D341Med (cell line): ENCODE measurements at regions not wholly inside any gene's neighbourhood (a gene's known extent, or its start where the extent isn't known, plus 50 kb on each side); places are given as distances from the start of the nearest gene placed in this dataset.
"Not testable (repeated sequence)": the region's sequence is repeated elsewhere in the genome, so short reads cannot be mapped to it uniquely, and the experiment has no call there.

Experiments used
- DNase-seq: peaks from one replicate; pipeline ENCODE4 v3.0.0; 2012; ENCODE audit warnings: low spot score

DNA sequence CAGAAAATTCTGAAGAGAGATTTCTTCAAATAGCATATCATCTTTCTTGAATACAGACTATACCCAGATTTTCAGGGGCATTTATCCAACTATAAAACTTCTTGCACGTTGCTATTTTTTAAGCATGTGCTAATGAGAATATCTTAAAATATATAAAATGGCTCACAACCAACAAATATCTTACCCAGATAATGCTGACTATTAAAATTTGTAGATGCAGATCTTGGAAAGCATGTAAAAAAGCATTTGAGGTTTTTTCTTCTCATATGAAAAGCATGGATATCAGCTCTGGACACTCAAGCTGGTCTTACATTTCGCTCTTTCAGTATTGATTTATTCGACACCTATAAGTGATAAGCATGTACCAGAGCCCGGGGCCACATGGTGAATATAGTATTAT lies 1187.7 kb upstream of the ADGRL4 start:
- DNase-seq = no peak

DNA sequence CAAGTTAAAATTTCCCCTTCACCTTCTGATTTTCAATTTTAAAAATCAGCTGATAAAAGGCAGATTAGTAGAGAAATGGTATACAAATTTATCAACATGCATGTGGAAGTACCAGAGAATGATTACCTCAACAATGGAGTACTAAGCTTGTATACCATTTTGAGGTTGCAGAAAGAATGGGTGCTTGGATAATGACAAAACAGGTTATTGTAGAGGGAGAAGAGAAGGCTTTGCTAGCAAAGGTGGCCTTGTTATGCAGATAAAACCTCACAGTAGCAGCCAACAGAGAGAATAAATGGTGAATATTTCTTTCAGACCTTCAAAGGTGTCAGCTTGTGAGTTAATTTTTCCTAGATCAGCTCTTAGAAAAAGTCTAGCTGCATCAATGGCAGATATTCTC lies 1174.9 kb upstream of the ADGRL4 start:
- DNase-seq = no peak

DNA sequence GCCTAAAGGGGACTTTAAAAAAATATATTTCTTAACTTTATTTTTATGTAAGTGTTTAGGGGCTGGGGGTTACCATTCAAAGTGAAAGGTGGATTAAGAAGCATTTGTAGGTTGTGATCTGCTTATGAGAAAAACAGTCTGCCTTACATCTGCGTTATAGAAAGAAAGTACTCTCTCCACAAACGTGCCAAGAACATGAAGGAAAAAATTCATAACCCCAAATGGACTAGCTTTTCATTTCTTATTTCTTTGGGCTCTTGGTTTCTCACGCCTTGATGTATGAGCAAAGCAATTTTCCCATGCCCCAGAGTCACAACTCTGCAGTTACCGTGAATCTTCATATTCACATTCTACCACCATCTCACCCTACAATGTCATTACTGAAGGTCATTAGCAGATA lies 1165.1 kb upstream of the ADGRL4 start:
- DNase-seq = no peak

DNA sequence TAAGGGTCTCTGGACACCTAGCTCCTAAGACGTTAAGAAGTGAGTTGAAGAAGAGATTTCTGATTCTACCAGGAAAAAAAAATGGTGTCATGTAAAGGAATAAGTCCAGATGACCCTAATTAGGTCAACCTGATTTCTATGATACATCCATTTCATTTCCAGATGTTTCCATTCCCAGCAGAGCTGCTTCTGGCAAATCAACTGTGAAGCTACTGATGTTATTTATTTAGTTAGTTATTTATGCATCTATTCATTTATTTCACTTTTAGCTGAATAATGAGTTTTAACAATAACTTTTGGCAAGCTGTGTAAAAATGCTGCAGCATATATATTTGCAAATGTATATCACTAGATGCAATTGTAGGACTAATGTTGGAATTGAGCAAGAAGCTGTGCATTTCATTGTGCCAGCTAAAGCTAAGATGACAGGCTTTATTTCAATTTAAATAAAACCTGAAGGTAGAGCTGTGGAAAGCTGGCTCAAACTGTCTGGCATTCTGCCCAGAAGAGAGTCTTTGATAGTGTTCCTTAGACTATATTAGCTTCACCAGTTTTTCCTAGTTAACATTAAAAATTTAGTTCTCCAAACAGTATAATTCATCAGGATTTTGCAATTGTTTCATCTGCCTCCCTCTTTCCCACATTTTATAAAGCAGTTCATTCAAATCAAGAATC lies 1164.4 kb upstream of the ADGRL4 start:
- DNase-seq = no peak

DNA sequence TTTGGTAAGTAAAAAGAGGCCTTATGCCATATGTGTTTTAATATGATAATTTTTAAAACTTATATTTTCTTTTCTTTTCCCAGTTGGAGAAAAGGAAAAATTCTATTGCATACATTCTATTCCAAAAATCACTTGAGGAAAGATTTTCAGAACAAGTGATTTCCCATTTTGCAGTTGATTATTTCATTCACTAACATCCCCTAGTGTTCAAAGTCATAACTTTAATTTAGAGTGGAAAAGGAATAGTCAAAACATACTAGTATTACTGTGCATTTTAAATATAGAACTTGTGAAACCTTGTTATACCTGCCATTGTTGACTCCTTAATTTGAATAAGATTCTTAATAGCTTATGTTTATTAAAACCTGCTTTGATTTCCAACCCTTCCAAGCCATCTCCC lies 1157.6 kb upstream of the ADGRL4 start:
- DNase-seq = no peak

DNA sequence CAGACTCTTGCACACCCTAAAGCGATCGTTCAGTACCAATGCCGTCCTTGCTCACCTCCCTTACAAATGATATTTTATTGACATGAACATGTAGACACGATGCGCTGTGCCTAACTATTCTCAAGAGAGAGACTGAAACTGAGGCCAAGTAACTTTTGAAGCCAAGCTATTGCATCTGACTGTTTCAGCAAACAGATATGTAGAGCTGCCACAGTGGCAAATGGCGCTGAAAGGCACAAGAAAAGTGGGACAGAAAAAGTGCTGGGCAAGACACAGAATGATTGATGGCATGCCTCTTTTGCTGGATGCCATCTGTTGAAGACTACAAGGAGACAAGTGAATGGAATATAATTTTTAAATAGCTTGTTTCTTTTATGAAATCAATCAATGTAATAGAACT lies 1157.2 kb upstream of the ADGRL4 start:
- DNase-seq = no peak

DNA sequence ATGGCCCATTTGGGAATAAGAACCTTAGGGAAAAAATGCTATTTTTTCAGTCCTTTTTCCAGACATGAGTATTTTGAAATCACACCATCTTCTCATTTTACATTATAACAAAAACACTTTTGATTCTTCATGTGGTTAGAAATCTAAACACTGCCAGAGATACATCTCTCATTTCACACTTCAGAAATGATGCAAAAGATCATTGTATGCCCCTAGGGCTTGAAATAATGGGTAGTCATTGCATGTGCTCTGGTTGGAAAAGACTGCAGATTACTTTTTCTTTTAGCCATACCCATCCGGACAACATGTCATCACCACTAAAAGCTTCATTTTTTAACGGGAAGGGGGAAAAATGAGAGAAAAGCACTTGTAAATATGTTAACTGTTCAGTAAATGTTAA lies 1152.2 kb upstream of the ADGRL4 start:
- DNase-seq = no peak

DNA sequence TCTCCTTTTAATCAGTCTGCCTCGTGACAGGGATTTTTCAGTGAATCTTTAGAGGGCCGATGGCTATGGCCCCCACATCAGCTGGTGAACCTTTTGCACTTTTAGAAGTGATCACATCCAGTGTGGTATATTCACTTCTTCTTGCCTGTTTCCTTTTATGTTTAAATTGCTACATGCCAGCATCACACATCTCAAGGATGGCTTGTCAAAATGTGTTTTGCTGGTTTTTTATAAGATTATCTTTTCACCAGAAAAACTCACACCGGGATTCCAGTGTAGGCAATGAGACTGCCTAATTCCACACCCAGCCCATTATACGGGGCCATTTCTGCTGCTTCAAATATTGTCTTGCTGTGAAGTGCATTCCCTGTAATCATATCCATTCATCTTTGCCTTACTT lies 1151.7 kb upstream of the ADGRL4 start:
- DNase-seq = no peak

DNA sequence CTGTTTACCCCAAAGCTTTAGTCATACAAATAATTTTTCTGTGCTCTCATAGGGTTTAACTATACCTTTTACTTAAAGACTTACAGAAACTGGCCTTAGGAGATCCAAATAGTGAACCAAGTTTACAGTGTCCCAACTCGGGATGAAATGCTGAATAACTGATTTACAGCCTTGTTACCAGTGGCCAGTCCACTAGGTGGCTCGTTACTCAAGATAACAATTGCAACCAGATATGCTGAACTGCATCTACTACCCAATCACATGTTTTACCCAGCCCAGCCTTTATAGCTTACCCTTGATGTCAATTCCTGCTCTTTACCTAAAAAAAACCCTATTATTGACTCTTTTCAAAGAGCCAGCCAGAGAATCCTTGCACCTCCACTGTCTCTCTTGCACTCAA lies 1148.8 kb upstream of the ADGRL4 start:
- no peak for DNase-seq

DNA sequence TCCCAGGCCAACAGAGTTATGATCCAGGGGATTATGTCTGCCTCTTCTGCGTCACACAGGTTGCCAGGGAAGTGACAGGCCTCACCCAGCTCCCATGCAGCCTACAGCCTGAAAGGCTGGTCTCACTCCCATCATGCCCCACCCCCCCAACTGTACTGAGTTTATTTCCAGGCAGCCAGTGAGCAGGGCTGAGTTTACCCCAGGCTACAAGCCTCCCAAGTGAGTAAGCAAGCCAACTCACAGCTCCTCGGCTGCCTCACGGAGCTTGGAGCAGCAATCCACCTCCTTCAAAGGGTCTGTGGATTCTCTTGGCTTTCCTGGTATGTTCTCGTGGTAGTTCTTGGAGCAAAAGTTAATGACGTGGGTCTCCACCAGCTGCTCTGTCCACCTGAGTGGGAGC lies 1147.6 kb upstream of the ADGRL4 start:
- no peak for DNase-seq

DNA sequence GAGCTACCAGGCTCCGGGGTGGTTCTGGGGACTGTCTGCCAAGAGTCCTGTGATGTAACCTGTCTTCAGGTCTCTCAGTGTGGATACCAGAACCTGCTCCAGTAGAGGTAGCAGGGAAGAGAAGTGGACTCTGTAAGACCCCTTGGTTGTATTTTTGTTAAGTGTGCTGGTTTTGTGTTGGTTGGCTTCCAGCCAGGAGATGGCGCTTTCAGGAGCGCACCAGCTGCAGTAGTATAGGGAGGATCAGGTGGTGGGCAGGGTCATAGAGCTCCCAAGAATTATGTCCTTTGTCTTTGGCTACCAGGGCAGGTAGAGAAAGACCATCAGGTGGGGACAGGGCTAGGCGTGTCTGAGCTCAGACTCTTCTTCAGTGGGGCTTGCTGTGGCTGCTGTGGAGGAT lies 1147.2 kb upstream of the ADGRL4 start:
- no peak for DNase-seq

DNA sequence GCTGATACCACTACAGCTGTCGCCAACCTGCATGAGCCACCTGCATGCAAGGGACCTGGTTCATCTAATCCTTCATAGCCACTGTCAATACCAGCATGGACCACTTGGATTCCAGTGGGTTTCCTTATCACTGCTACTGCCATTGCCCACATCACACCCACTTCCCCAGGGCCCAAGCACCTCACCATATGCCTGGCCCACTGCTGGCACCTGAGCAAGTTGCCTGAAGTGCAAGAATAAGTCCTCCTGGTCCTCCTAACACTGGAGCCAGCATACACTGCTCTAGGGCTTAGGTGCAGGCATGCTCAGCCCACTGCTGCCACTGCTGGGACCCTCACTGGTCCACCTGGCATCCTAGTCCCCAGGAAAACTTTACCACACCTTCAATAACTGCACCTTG lies 1136.8 kb upstream of the ADGRL4 start:
- DNase-seq = no peak

DNA sequence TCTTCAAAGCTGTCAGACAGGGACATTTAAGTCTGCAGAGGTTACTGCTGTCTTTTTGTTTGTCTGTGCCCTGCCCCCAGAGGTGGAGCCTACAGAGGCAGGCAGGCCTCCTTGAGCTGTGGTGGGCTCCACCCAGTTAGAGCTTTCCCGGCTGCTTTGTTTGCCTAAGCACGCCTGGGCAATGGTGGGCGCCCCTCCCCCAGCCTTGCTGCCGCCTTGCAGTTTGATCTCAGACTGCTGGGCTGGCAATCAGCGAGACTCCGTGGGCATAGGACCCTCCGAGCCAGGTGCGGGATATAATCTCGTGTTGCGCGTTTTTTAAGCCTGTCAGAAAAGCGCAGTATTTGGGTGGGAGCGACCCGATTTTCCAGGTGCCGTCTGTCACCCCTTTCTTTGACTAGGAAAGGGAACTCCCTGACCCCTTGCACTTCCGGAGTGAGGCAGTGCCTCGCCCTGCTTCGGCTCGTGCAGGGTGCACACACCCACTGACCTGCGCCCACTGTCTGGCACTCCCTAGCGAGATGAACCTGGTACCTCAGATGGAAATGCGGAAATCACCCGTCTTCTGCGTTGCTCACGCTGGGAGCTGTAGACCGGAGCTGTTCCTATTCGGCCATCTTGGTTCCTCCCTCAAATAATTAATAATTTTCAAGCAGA lies 1131.5 kb upstream of the ADGRL4 start:
- not testable (repeated sequence) for DNase-seq

DNA sequence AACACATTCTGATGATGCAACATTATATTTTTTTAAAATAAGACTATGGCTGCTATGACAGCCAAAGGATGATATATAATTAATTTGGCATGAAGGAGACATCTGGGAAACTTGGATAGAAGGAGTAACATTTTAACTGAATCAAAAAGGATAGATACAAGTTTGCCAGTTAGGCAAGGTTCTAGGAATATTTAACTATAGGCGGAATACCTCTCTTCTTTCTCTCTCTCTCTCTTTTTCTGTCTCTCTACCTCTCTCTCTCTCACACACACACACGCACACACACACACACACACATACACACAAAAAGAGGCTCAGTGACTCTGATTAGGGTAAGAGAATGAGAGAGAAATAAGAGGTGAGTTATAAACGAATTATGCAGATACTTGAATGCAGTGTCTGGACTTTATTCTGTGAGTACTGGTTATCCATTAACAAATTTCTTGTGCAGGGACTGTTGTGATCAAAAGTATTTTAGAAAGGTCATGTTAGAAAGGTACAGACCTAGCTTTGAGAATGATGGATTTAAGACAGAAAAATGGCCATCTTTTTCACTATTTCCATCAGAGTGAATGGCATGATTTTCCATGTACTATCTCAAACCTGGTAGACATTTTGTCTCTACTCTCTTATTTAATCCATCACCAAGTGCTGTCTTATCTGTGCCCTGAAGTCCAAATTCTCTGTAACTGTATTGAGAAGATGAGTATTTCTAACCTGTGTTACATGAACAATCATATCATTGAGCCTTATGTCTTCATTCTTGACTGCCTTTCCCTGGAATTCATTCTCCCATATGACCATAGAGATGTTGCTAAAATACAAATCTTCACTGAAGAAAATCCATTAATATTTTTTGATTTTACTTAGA lies 1106.9 kb upstream of the ADGRL4 start:
- DNase-seq = no peak

DNA sequence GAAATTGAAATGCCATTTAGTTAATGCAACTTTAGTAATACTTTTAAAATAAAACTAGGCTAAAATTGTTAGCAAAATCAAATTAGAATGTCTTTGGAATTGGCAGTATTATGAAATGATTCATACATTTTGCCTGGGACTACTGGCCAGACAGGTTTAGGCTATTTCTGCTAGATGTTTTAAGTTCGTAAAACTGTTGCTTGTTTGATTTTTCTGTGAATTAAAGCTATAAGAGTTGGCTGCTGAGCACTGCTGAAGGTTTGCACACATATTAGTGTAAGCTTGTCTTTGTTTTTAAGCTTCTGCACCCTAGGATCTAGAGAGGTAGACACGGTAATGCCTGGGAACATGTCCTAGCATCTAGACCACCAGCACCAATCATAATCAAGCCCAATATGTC lies 1094.6 kb upstream of the ADGRL4 start:
- DNase-seq = no peak

DNA sequence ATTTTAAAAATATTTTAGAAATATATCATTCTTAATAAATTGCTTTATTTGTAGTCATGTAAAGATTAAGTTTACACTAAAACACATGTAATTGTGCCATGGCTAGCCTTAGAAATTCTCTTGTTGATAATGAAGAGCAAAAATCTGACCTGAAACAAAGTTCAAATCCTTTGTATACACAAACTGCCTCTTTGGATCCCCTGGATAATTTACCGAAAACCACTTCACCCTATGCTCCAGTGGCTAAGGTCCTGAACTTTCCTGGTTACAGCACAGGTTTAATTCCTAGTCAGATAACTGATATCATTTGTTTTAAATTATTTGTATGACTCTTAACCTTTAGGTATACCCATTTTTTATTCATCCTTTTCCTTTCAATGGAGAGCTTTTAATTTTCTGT lies 1093.2 kb upstream of the ADGRL4 start:
- no peak for DNase-seq

DNA sequence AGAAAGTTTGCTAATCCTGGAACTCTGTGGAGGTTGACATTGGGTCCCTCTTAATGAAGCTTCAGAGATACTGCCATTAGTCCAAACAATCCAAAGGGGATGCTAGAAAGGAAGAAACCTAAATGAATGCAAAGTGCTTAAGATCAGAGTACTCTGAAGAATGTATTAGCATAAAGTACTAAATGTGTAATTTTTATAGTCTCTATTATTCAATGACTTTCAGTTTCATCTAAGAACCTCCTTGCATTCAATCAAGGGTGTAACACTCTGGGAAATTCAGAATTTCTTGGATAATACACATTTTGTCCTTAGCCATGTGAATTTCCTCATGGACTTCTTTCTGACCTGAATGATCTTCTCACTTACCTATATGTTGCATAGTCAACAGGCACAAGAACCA lies 1078.5 kb upstream of the ADGRL4 start:
- DNase-seq = no peak

DNA sequence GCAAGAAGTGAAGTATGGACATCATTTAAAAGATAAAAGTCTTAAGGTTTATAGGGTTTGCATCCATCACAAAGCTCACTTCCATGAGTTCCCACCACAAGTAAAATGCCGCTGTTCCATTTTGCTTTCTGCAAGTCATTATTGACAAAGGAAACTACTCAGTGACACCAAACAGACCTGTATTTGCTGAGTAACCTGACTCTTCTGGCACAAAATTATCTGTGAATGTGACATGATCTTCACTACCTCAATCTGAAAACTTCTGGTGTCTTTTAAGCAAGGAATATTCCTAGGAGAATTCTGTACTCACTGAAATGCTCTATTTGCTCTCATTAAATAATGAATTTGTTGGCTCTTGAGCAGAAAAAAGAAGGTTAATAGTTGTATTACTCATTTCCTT lies 1077.4 kb upstream of the ADGRL4 start:
- no peak for DNase-seq

DNA sequence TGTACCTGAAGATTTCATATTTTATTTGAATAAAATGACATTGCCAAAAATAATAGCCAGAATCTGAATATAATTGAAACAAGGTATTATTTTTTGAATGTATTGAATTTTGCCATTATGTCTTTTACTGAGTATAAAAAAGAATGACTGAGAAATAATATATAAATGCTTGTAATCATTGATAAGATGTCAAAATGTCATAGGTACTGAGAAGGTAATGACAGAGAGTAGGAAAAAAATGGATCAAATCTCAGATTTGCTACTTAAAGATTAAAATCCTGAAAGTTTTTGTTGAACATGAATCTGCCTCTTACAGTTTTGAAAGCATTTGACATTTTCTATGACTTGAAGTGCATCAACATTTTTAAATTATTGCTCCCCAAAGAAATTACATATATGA lies 1069.9 kb upstream of the ADGRL4 start:
- no peak for DNase-seq

DNA sequence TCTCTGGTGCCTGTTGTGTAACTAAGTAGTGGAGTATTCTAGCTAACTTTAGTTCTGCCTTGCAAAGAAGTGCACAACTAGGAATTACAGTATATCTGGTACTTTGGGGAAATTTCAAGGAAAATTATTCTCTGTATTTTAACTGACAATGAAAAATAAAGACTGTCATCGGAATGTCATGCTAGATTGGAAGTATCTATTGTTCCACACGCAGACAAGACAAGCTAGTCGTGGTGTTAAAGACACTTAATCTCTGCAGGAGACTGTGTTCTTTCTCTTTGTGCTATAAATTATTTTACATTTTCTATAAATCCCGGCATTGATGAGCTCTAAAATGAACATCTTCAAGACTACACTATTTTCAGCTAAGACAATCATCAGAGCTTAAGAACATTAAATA lies 1068.8 kb upstream of the ADGRL4 start:
- DNase-seq = no peak

DNA sequence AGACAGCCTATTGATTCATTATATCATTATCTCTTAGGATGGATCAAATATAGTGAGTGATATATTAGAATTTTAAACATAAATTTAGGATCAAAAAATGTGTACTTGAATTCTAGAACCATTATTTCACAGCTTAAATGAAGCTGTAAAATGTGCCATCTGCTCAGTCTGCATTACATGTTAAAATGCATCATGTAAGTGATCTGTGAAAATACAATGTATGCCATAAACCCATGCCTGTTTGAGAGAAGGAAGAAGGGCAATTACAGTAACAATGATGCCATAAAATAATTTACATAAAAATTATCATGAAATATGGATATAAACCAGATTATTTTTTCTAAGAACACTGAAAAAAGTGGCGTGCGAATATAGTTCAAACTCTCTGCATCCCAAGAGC lies 1066.0 kb upstream of the ADGRL4 start:
- DNase-seq = no peak

DNA sequence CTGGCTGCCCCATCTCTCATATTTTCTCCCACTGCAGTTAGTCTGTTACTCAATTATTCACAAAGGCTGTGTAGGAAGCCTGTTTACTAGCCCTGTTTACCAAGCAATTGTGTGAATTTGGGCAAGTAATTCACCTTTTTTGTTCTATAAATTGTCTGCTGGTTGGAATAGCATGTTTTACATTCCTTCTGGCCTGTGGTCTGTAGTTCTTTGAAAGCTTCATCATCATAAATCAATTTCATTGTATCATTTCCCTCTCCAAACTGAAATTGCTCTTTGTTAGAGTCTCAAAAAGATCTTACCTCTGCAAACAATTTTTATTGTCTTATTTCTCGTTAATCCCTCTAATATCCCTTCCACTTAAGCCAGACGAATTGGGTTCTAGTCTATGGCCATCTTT lies 1059.5 kb upstream of the ADGRL4 start:
- DNase-seq = no peak

DNA sequence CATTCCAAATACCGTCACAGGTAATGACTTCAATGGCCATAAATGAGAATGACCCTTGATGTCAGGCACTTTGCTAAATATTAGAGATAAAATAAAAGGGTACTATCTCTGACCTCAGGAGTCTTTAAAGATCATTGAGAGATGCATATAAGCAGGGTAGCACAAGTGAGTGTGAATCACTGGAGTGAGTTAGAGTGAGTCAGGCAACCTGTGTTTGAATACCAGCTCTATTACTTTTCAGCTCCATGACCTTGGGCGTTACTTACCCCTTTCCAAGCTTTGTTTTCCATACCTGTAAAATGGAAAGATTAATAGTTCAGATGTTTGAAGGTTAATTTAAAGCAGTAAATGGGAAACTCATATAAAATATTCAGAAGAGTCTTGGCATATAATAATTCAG lies 1058.0 kb upstream of the ADGRL4 start:
- DNase-seq = no peak
